SHP77 treated with DMSO at 0.1 percent for 48 hours (cell line): ENCODE measurements at regions not wholly inside any gene's neighbourhood (a gene's known extent, or its start where the extent isn't known, plus 50 kb on each side); places are given as distances from the start of the nearest gene placed in this dataset.

Experiments
- DNase-seq: peaks from one replicate; lab custom pipeline; 2025; lab: John Stamatoyannopoulos, UW

- DNase-seq, result no peak
Observed at GRCh38 chr14:106848330-106849121, 1322.1 kb downstream of the TMEM121 start.

- DNase-seq, result no peak
Observed at GRCh38 chr14:106850913-106851825, 1324.8 kb downstream of the TMEM121 start.

GRCh38 chr14:106872611-106873446 lies 1346.4 kb downstream of the TMEM121 start:
- peak; percentile 36 for DNase-seq

GRCh38 chr14:106874350-106874749 lies 1348.0 kb downstream of the TMEM121 start:
- DNase-seq, result no peak

DNA sequence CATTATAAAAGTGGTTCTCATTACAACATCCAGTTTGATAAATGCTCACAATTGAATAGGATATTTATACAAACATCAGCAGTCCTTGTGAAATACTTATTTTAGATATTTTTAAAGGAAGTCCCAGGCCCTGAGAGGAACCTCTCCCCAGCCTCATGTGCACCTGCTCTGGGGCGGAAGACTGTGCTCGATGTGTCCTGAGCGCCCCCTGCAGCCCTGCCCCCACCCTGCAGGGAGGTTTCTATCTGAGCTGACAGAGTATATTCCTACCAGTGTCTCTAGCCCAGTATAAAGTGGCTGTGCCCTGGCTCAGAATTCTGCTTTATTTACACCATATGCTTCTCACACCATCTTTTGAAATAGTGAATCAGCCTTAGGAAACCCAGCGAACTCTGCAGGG lies 1349.1 kb downstream of the TMEM121 start:
- DNase-seq, result no peak

DNA sequence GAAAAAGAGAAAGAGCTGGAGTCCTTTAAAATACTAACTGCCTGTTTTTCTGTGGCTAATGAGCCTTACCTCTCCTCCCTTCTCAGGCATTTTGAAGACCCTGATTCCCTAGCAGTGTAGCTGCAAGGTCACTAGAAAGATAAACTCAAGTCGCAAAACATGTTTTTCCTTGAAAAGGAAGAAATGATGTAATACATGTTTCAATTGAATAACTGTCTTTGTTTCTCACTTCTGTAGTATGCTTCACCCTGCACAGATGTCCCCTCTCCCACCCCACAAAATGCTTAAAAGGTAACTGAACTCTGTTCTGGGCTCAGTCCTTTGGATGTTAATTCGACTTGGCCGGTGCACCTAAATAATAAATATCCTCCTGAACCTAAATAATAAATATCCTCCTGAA lies 1350.3 kb downstream of the TMEM121 start:
- DNase-seq, result no peak

DNA sequence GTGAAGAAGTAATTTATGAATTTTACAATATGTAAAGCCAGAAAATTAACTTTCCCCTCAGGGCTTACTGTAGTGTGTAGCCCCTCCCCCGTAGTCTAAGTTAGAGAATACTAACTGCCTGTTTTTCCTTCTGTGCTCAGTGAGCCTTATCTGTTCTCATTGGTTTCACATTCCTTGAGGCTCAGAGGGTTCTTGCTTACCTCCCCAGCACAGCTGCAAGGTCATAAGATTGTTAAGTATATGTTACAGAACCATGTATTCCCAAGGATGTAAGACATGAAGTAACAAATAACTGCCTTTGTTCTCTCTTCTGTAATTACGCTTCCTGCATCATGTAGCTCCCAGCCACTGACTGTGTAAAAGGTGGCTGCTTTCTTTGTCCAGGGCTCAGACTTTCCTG lies 1351.1 kb downstream of the TMEM121 start:
- DNase-seq, result no peak

DNA sequence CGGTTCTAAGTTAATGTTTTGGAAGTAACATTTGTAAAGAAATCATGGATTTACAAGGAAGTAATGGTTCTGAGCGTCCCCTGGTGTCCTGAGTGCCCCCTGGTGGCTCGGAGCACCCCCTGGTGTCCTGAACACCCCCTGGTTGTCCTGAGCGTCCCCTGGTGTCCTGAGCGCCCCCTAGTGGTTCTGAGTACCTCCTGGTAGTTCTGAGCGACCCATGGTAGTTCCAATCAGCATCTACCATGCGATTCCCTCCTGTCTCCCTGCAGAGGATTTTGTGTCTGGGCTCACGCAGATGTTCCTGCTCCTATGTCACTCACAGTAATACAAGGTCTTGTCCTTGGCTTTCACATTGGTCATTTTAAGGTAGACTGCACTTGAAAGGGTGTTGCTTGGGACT lies 1352.9 kb downstream of the TMEM121 start:
- no peak for DNase-seq

DNA sequence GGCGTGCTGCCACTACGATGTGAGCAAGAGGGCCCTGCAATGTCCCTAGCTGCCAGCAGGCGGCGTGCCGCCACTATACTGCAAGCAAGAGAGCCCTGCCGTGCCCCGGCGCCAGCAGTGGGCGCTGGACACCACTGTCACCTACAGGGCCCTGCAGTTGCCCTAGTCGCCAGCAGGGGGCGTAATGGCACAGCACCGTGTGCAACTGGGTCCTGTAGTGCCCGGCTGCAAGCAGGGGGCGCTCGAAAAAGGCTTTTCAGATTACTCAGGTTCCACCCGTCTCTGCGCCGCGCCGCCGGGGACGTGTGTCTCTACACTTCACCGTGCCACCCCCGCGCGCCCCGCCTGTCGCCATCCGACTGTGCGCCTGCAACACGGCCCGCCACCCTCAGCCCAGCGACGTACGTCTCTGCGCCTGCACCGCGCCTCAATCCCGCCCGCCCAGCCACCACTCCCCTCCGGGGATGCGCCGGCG lies 1356.9 kb downstream of the TMEM121 start:
- no peak for DNase-seq
